HG03432 (cell line): ENCODE measurements at regions not wholly inside any gene's neighbourhood (a gene's known extent, or its start where the extent isn't known, plus 50 kb on each side); places are given as distances from the start of the nearest gene placed in this dataset.
"Not testable (repeated sequence)": the region's sequence is repeated elsewhere in the genome, so short reads cannot be mapped to it uniquely, and the experiment has no call there.

Experiments
- ATAC-seq: cut with Tn5 transposase; IDR thresholded peaks from one replicate; pipeline ENCODE4 v1.9.1; 2021; ENCODE audit warnings: mild to moderate bottlenecking, moderate library complexity; ENCODE audit not compliant: unreplicated experiment

DNA sequence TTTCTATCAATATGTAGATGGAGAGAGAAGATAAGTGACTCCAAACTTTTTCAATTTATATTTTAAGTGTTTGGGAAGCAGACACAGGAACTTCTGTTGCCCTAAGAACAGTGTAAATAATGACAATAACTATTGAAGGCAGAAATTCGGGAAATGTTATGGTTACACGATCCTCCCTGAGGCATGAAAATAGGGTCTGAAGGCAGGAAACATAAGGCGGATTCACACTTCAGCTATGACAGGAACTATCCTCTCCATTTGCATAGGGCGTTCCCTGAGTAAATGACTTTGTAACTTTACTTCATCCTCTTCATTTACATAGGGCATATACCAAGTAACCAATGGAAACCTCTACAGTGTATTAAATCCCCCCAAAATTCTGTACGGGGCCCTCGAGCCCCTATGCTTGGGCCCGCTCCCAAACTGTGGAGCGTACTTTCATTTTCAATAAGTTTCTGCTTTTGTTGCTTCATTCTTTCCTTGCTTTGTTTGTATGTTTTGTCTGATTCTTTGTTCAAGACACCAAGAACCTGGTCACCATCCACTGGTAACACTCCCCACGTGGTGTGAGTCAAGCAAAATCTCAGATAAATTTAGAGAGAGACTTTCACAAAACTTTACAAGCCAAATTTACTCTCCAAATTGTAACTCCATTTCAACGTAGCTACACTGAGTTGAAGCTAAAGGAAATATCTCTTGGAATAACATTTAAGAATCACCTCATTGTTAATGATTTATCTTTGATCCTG is 2504.3 kb downstream of the ARAP2 start:
- no peak for ATAC-seq

DNA sequence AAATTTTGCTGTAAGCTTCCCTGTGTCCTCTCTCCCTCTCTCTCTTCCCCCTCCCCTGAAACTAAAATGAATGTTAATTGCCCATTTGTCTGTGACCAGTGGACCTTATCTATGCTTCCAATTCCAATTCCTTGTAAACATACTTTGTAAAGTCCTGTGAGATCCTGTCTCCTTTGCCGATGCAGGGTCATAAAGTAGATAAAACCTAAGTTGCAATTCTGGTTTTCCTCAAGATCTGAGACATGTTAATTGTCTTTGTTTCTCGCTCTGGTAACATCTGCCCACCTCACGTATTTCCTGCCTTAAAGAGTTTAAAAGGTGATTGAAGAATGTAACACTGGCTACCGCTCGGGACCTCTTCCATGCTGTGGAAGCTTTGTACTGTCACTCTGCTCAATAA is 2503.4 kb downstream of the ARAP2 start:
- ATAC-seq = not testable (repeated sequence)

DNA sequence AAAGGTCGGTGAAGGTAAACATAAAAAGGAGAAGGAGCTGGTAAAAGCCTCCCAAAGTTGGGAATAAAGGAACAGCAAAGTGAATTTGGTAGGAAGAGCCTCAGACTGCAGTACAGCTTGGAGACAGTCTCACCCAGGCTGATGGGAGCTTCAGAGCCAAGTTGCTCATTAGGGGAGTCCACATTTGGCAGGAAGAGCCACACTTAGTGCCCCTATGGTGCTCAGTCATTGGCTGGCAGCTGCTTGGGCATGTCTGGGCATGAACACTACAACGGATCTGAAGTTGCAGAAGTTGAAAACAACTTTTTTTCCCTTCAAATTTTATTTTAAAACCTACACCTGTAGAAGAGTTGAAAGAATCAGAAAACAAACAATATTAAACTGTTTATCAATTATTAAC is 2497.3 kb downstream of the ARAP2 start:
- peak; percentile 86 for ATAC-seq

GRCh38 chr4:33751050-33751449 is 2493.3 kb downstream of the ARAP2 start:
- ATAC-seq = peak; percentile 39

GRCh38 chr4:33772582-33772981 is 2471.7 kb downstream of the ARAP2 start:
- no peak for ATAC-seq

DNA sequence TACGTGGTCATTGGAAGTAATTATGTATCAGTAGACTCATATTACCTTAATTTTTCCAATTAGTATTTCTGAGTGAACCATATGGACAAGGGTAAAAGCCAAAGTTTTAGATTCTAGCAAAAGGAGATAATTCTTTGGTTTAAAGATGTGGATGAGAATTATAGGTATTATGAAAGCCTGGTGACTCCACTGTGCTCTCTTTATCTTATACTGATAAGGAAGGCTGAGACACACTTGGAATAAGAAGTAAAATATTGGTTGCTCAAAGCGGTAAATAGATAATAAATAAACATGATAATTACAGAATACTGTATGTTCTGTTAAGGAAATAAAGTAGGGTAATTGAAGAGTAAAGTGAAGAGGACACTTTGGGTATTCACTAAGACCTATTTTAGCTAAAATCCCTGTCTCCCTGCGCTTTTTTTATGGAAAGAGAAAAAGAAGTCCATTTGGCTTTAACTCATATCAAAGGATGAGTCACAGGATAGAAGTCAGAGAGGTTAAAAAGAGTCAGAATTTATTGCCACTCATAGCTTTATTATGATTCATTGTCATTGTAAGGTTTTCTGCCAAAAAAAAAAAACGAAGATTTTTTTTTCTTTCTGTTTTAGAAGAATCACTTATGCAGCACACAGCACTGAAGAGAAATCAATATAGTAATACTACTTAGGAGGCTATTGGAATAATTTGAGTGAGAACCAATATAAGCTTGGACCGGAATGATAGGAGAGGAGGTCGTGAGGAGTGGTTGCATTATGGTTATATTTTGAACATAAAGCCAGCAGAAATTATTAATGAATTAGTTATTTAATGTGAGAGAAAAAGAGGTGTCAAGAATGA is 2463.1 kb downstream of the ARAP2 start:
- no peak for ATAC-seq

DNA sequence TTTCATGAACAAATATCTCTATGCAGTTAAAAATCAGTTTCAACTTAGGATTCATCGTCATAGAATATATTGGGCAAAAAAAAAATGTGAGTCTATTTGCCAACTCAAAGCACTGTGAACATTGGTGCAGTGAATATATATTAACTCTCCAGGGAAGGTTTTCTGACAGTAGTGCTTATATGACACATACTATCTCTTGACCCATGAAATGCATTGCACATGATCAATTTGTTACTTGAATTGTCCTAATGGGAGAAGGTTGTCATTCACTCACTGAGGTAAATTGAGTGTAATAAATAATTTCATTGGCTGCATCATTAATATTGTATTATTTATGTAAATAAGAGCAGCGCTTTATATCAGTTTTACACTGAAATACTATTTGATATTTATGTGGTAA is 2458.5 kb downstream of the ARAP2 start:
- ATAC-seq = no peak

GRCh38 chr4:33802578-33802977 is 2441.7 kb downstream of the ARAP2 start:
- peak; percentile 89 for ATAC-seq

GRCh38 chr4:33825685-33826084 is 2418.6 kb downstream of the ARAP2 start:
- ATAC-seq = no peak

DNA sequence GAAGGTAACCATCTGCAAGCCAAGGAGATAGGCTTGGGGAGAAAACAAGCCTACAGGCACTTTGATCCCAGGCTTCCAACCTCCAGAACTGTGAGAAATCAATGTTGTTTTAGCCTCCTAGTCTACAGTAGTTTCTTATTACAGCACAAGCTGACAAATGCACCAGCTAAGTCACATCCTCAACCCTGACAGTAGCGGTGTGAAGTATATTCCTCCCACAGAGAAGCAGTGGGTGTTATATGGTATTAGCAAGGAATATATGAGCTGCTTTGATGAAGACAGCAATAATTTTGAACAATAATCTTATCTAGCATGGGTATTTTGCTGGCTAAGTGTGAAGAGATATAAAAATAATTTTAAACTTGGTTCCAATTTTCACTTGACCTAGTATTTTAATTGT is 2415.0 kb downstream of the ARAP2 start:
- not testable (repeated sequence) for ATAC-seq

- ATAC-seq = no peak
These were observed 2412.8 kb downstream of the ARAP2 start for GRCh38 chr4:33831442-33832066.

DNA sequence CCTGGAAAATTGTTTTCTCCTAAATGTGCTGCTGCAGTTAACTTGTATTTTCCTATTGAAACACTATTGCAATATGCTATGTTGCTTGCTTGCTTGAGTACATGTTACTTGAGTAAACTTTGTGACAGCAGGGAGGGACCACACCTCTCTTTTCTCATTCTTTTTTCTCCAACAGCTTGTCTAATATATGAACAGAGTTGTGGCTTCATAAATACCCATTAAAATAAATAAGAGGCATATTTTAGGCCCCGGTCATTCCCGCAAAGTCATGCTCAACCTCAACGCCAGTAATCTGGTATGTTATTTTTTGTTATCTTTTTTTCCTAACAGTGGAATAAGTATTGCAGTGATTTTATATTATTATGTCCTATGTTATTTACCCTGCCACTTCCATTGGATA is 2408.6 kb downstream of the ARAP2 start:
- not testable (repeated sequence) for ATAC-seq

DNA sequence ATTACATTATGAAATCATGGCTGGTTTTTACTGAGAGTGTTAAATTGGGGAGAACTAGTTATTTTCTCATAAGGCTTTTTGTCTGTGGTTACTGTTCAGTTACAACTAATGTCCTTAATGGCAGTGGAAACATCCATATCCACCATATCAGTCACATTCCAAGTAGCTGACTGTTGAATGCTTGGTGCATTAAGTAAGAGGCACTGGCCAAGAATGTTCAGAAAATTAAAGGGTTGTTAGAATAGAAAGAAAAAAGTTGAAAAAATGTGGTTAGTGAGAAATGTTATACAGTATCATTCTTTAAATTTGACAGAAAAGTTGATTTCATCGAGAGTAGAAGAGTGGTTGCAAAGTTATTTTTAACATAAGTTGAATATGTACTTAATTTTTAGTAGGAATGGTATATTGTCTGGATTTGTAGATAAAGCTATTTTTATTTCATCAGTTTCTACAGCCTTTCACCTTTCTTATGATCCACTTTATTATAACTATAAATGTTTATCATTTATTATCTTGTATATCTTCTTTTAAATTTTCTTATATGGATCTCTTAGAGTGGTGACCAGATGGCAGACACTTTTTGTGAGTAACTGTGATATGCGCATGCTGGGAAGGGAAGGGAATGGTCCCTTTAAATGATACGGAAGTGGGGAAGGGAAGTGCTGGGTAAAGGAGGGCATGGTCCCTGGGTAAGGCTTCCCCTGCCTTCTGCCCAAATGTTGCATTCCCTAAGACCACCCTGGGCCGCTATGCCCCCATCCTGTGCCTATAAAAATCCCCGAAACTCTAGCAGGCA is 2407.1 kb downstream of the ARAP2 start:
- no peak for ATAC-seq

DNA sequence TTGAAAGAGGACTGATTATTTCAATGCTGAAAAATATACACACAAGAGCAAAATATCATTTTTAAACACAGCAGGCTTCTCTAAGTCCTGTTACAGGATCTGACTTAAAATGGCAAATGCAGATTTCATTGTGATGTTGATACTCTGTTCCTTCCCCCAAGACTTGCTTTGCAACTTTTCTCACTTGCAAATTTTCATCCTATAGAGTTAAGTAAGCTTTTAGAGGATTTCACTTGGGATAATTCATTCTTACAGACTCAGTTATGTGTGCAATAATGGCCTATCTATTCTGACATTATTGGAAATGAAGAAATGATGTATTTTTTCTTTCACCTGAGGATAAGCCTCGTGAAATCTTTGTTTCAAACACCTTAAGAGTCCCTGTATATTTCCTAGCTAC is 2403.2 kb downstream of the ARAP2 start:
- ATAC-seq = no peak

DNA sequence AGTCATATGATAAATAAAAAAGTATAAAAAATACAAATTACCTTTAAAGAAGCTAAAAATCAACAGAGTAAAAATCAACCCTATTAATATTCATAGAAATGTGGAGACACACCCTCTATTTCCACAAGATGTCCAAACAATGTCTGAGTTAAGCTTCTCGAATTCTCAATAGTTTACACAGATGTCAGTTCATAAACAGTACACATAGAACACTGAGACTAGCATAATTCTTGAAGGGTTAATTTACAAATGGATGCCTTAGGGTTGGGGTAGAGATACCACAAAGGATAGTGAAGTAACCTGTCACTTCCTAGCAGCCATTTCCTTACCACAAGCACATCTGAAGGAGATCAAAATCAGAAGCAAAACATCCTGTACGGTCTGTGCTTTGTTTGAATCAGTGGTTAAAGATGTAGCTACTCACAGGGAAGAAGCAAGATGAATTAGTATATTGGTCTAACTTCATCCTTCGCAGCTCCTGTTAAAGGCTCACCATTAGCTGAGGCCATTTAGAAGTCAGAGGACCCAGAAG is 2393.9 kb downstream of the ARAP2 start:
- no peak for ATAC-seq

DNA sequence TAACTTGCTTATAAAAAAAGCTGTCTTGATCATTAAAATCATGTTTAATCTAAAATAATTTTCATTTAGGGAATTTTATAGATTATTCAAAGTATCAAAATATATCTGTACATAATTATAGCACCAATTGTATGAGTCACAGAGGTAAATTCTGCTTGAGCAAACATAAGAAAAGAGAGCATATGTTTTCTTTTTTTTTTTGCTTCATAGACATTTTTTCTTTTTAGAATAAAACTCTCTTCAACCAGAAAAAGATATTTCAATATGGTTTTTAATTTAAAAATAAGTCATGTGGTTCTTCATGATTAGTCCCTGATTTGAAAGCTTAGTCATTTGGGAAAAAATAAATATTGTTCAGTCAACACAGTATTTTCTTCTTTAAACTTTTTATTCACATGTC is 2390.6 kb downstream of the ARAP2 start:
- ATAC-seq = not testable (repeated sequence)

- no peak for ATAC-seq
These were observed 2379.9 kb downstream of the ARAP2 start for GRCh38 chr4:33864290-33864859.

- ATAC-seq = no peak
These were observed 2370.5 kb downstream of the ARAP2 start for GRCh38 chr4:33873791-33874190.

DNA sequence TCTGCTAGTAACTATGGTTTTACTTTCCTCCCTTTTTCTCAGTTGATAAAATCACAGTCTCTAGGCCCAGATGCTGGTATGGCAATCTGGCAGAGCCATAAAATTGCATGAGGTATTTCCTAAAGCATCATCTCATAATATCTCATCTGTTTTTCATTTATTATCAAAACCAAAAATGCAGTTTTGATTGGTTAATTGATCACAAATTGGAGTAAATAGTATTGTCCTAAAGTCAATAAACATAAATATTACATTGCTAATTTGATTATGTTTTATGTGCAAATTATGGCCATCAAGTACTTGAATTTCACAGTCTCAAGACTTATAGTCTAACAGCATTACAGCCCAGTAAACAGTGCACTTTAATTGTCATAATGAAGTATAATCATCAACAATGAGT is 2365.6 kb downstream of the ARAP2 start:
- no peak for ATAC-seq

DNA sequence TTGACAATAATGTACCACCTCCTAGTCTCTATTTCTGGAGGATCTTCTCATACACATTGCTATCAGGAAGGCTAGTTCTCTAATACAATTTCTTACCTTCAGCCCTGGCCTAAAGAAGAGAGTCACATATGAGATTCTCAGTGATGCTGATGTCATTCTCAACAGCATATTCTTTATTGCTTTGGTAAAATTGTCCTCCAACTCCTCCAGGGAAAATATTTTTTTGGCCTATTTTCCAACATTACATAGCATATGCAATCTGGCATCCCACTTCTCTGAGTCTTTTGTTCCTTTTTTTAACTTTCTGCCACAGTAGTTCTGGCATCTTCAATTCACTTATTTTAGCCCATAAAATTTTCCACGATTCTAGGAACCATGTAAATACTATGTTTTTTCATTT is 2363.1 kb downstream of the ARAP2 start:
- ATAC-seq = no peak
